ENCODE measurements at regions not wholly inside any gene's neighbourhood (a gene's known extent, or its start where the extent isn't known, plus 50 kb on each side); places are given as distances from the start of the nearest gene placed in this dataset.

- Mint-ChIP-seq H3K4me3 (no peak overlapping the region), H3K9me3 (ENCODE audit: insufficient read depth) (peaks cover 7% of the 10 kb centered on the region), H3K27me3 (no peaks in the 10 kb centered on the region), H3K4me1 (no peaks in the 10 kb centered on the region), H3K27ac (no peak overlapping the region)
- 94% methylated on average over 7 of the region's 8 CpGs for WGBS (ENCODE audit: insufficient coverage)
- H3K4me1 ChIP-seq (ENCODE audit: control insufficient read depth in 2 of 2, insufficient read depth in 2 of 2, low read length in 2 of 2), result no peaks in the 10 kb centered on the region
- no peak overlapping the region for H2AFZ ChIP-seq (ENCODE audit: insufficient read depth, low read depth, low read length, poor library complexity, severe bottlenecking)
- ATAC-seq (ENCODE audit: low read depth) (no peak), DNase-seq (no peak)
- no peak overlapping the region for H3K9ac ChIP-seq (ENCODE audit: low read length)
- no peak overlapping the region for H3K4me2 ChIP-seq (replicated peaks; ENCODE audit: low read depth, low read length, poor library complexity, severe bottlenecking)
- no peaks in the 10 kb centered on the region for H3K79me2 ChIP-seq (ENCODE audit: control insufficient read depth, insufficient read depth, low read length)
- peaks cover 0 to 3% (median 0%) of the 10 kb centered on the region in 3 donors for H3K9me3 ChIP-seq (ENCODE audit: control extremely low read depth in 1 of 3, control insufficient read depth in 2 of 3, insufficient read depth in 1 of 3, low read length in 2 of 3)
- TF ChIP-seq EZH2 (IDR thresholded peaks at IDR 0.05; ENCODE audit: borderline replicate concordance, insufficient read depth, low read depth, low read length, poor library complexity, severe bottlenecking) (no peak), CTCF (IDR thresholded peaks at IDR 0.05) (no peak)
- H4K20me1 ChIP-seq (ENCODE audit: control insufficient read depth, insufficient read depth, low read length, poor library complexity, severe bottlenecking), result no peaks in the 10 kb centered on the region
- no peak overlapping the region for H3K27ac ChIP-seq (ENCODE audit: low read length in 2 of 2)
- H3K27me3 ChIP-seq (replicated peaks in 1 of 4; ENCODE audit: control extremely low read depth in 1 of 4, control insufficient read depth in 3 of 4, insufficient read depth in 4 of 4, low read length in 3 of 4), result no peaks in the 10 kb centered on the region
- H3K4me3 ChIP-seq (ENCODE audit: control extremely low read depth in 1 of 5, extremely low read depth in 1 of 5, insufficient read depth in 1 of 5, low read depth in 2 of 5, low read length in 4 of 5), result no peak overlapping the region
- ChIA-PET POLR2A (no interaction called here), CTCF (no interaction called here)
- no peaks in the 10 kb centered on the region for H3K36me3 ChIP-seq (replicated peaks in 1 of 2; ENCODE audit: control extremely low read depth in 1 of 2, control insufficient read depth in 1 of 2, extremely low read depth in 1 of 2, insufficient read depth in 2 of 2, low read length in 1 of 2)
- intact Hi-C loops (cut with micrococcal nuclease), result no loop called here
These were observed 873.9 kb upstream of the MBL2 start for GRCh38 chr10:53646525-53646924.

GRCh38 chr10:53645951-53646350, 873.4 kb upstream of the MBL2 start:
- ATAC-seq (ENCODE audit: low read depth) (no peak), DNase-seq (no peak)
- H3K27ac ChIP-seq (ENCODE audit: low read length in 2 of 2), result no peak overlapping the region
- intact Hi-C loops (cut with micrococcal nuclease), result no loop called here
- H3K9me3 Mint-ChIP-seq (ENCODE audit: insufficient read depth), result peaks cover 7% of the 10 kb centered on the region
- H4K20me1 ChIP-seq (ENCODE audit: control insufficient read depth, insufficient read depth, low read length, poor library complexity, severe bottlenecking), result no peaks in the 10 kb centered on the region
- H3K4me1 Mint-ChIP-seq, result no peaks in the 10 kb centered on the region
- peaks cover 0 to 3% (median 0%) of the 10 kb centered on the region in 3 donors for H3K9me3 ChIP-seq (ENCODE audit: control extremely low read depth in 1 of 3, control insufficient read depth in 2 of 3, insufficient read depth in 1 of 3, low read length in 2 of 3)
- TF ChIP-seq CTCF (IDR thresholded peaks at IDR 0.05) (no peak), EZH2 (IDR thresholded peaks at IDR 0.05; ENCODE audit: borderline replicate concordance, insufficient read depth, low read depth, low read length, poor library complexity, severe bottlenecking) (no peak)
- H3K79me2 ChIP-seq (ENCODE audit: control insufficient read depth, insufficient read depth, low read length), result no peaks in the 10 kb centered on the region
- no CpG with 5 or more reads among the region's 1 CpG for WGBS (ENCODE audit: insufficient coverage)
- H3K27me3 ChIP-seq (replicated peaks in 1 of 4; ENCODE audit: control extremely low read depth in 1 of 4, control insufficient read depth in 3 of 4, insufficient read depth in 4 of 4, low read length in 3 of 4), result no peaks in the 10 kb centered on the region
- no peaks in the 10 kb centered on the region for H3K4me1 ChIP-seq (ENCODE audit: control insufficient read depth in 2 of 2, insufficient read depth in 2 of 2, low read length in 2 of 2)
- no peak overlapping the region for H3K4me2 ChIP-seq (replicated peaks; ENCODE audit: low read depth, low read length, poor library complexity, severe bottlenecking)
- ChIA-PET POLR2A (no interaction called here), CTCF (no interaction called here)
- H3K27ac Mint-ChIP-seq, result no peak overlapping the region
- no peak overlapping the region for H3K4me3 ChIP-seq (ENCODE audit: control extremely low read depth in 1 of 5, extremely low read depth in 1 of 5, insufficient read depth in 1 of 5, low read depth in 2 of 5, low read length in 4 of 5)
- H3K36me3 ChIP-seq (replicated peaks in 1 of 2; ENCODE audit: control extremely low read depth in 1 of 2, control insufficient read depth in 1 of 2, extremely low read depth in 1 of 2, insufficient read depth in 2 of 2, low read length in 1 of 2), result no peaks in the 10 kb centered on the region
- no peaks in the 10 kb centered on the region for H3K27me3 Mint-ChIP-seq
- H3K9ac ChIP-seq (ENCODE audit: low read length), result no peak overlapping the region
- no peak overlapping the region for H2AFZ ChIP-seq (ENCODE audit: insufficient read depth, low read depth, low read length, poor library complexity, severe bottlenecking)
- no peak overlapping the region for H3K4me3 Mint-ChIP-seq

Data from B cell (primary cell).